Smooth muscle cell (in vitro differentiated cells): ENCODE measurements at regions not wholly inside any gene's neighbourhood (a gene's known extent, or its start where the extent isn't known, plus 50 kb on each side); places are given as distances from the start of the nearest gene placed in this dataset.

ENCODE experiments used
- DNase-seq: peaks from one replicate; lab custom pipeline; 2025; ENCODE audit not compliant: unreplicated experiment; lab: John Stamatoyannopoulos, UW
- H2AFZ ChIP-seq: fragments of 200-600 bp; sonication (generic); 2 replicates; pipeline ENCODE4 v1.6.0; 2016; ENCODE audit warnings: antibody characterized with exemption, low read depth, mild to moderate bottlenecking
- H3F3A ChIP-seq: fragments of 200-600 bp; sonication (generic); 2 replicates; pipeline ENCODE4 v1.6.0; 2017; ENCODE audit warnings: antibody characterized with exemption, low read depth
- H3K27ac ChIP-seq: fragments of 200-600 bp; sonication (generic); 2 replicates; pipeline ENCODE4 v1.5.1; 2016; ENCODE audit warnings: low read depth, mild to moderate bottlenecking
- H3K27me3 ChIP-seq: fragments of 200-600 bp; sonication (generic); 2 replicates; pipeline ENCODE4 v1.6.1; 2016; ENCODE audit warnings: low read depth, mild to moderate bottlenecking
- H3K36me3 ChIP-seq: fragments of 200-600 bp; sonication (generic); 2 replicates; pipeline ENCODE4 v1.5.1; 2016; ENCODE audit warnings: low read depth
- H3K4me1 ChIP-seq: fragments of 200-600 bp; sonication (generic); 2 replicates; pipeline ENCODE4 v1.5.1; 2016; ENCODE audit warnings: low read depth
- H3K4me2 ChIP-seq: fragments of 200-600 bp; sonication (generic); 2 replicates; pipeline ENCODE4 v1.6.0; 2016; ENCODE audit warnings: mild to moderate bottlenecking
- H3K4me3 ChIP-seq: fragments of 200-600 bp; sonication (generic); 2 replicates; pipeline ENCODE4 v1.5.1; 2016; ENCODE audit warnings: mild to moderate bottlenecking
- H3K79me2 ChIP-seq: fragments of 200-600 bp; sonication (generic); 2 replicates; pipeline ENCODE4 v1.6.0; 2016; ENCODE audit warnings: low read depth, mild to moderate bottlenecking
- H3K9ac ChIP-seq: fragments of 200-600 bp; sonication (generic); 2 replicates; pipeline ENCODE4 v1.6.0; 2016; ENCODE audit warnings: low read depth
- H3K9me3 ChIP-seq: fragments of 200-600 bp; sonication (generic); replicated peaks from 2 replicates; pipeline ENCODE4 v1.5.1; 2016; ENCODE audit warnings: low read depth
- H4K20me1 ChIP-seq: fragments of 200-600 bp; sonication (generic); 2 replicates; pipeline ENCODE4 v1.6.0; 2016; ENCODE audit warnings: low read depth
- CTCF ChIP-seq: fragments of 200-600 bp; sonication (generic); IDR thresholded peaks from 2 replicates; pipeline ENCODE4 v1.5.1; 2017; ENCODE audit warnings: borderline replicate concordance, mild to moderate bottlenecking, antibody characterized with exemption; ENCODE audit not compliant: insufficient read depth, poor library complexity, severe bottlenecking
- WGBS: methylation state at CpG from one replicate; pipeline ENCODE4 v1.1.7; 2016; ENCODE audit warnings: low lambda C conversion rate; 5-methylcytosine and 5-hydroxymethylcytosine counted together

GRCh38 chr6:44558024-44558831 is 170.7 kb downstream of the CDC5L start:
- H2AFZ ChIP-seq, result no peak overlapping the region
- no peak overlapping the region for H3K4me3 ChIP-seq
- H4K20me1 ChIP-seq, result no peaks in the 10 kb centered on the region
- no peak overlapping the region for H3K27ac ChIP-seq
- H3K36me3 ChIP-seq, result no peaks in the 10 kb centered on the region
- no peaks in the 10 kb centered on the region for H3K27me3 ChIP-seq
- peaks cover 3% of the 10 kb centered on the region for H3K4me1 ChIP-seq
- no peak for TF ChIP-seq CTCF
- H3K9ac ChIP-seq, result no peak overlapping the region
- H3F3A ChIP-seq, result no peaks in the 10 kb centered on the region
- H3K9me3 ChIP-seq, result no peaks in the 10 kb centered on the region
- no peaks in the 10 kb centered on the region for H3K79me2 ChIP-seq
- no peak for DNase-seq
- H3K4me2 ChIP-seq, result no peak overlapping the region
- 82% methylated on average over 7 of the region's 7 CpGs for WGBS

- H3K4me3 ChIP-seq, result no peak overlapping the region
- H3K27me3 ChIP-seq, result no peaks in the 10 kb centered on the region
- no peaks in the 10 kb centered on the region for H3K9me3 ChIP-seq
- no peaks in the 10 kb centered on the region for H4K20me1 ChIP-seq
- H3K27ac ChIP-seq, result no peak overlapping the region
- DNase-seq, result no peak
- H2AFZ ChIP-seq, result no peak overlapping the region
- no peaks in the 10 kb centered on the region for H3F3A ChIP-seq
- H3K79me2 ChIP-seq, result no peaks in the 10 kb centered on the region
- no peak overlapping the region for H3K9ac ChIP-seq
- H3K4me2 ChIP-seq, result no peak overlapping the region
- WGBS, result 77% methylated on average over 2 of the region's 2 CpGs
- no peaks in the 10 kb centered on the region for H3K36me3 ChIP-seq
- peaks cover 3% of the 10 kb centered on the region for H3K4me1 ChIP-seq
- TF ChIP-seq CTCF, result no peak
These were observed 171.3 kb downstream of the CDC5L start for GRCh38 chr6:44558832-44559251.

DNA sequence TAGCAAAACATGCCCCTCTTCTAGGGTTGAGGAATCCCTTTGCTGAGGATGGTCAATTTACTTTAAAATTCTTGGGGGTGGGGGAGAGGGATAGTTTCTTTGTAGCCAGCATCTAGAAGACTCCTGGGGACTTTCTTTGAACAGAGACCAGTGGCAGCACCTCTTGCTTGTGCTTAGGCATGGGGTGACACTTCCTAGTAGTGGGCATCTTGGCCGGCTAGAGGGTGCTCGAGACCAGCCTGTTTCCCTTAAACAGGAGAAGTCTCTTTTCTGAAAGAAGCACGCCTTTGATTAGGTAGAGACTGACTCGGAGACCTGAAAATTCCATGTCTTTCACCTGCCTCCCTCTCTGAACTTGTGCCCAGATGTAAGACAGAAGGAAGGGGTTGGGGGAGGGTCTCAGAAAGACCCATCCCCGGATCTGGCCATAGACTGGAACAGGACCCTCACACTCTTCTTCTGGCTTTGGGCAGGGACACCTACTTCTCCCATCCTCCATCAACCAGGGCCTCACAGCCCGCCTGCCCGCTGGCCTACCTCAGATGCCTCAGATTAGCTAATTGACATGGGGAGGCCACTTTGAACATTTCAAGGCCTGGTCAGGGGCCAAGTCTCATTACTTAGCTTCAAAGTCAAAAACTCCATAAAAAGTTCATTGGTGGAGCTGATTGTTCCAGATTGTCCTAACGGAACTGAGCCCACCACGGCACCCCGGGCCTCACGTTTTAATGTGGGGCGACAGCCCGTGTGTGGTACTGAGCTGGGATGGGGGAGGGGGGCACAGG is 172.2 kb downstream of the CDC5L start:
- Histone ChIP-seq H2AFZ (no peak overlapping the region), H3K27ac (no peak overlapping the region), H3K36me3 (no peaks in the 10 kb centered on the region), H3K4me1 (peaks cover 3% of the 10 kb centered on the region), H3K79me2 (no peaks in the 10 kb centered on the region), H3F3A (no peaks in the 10 kb centered on the region), H3K27me3 (no peaks in the 10 kb centered on the region), H3K4me3 (no peak overlapping the region), H3K9me3 (no peaks in the 10 kb centered on the region), H4K20me1 (no peaks in the 10 kb centered on the region), H3K9ac (no peak overlapping the region), H3K4me2 (no peak overlapping the region)
- TF ChIP-seq CTCF, result no peak
- DNase-seq, result no peak
- WGBS, result 83% methylated on average over 13 of the region's 13 CpGs
